Stimulated activated CD4-positive, alpha-beta T cell treated with anti-CD3 and anti-CD28 coated beads, Interleukin-4, amount 100 ng/mL, for 1 hour (primary cell): ENCODE measurements at regions not wholly inside any gene's neighbourhood (a gene's known extent, or its start where the extent isn't known, plus 50 kb on each side); places are given as distances from the start of the nearest gene placed in this dataset.
"Not testable (repeated sequence)": the region's sequence is repeated elsewhere in the genome, so short reads cannot be mapped to it uniquely, and the experiment has no call there.

Experiments
- DNase-seq: peaks from one replicate; pipeline ENCODE4 v3.0.0-alpha.2; 2020

- DNase-seq = no peak
These were observed 478.7 kb downstream of the MFSD1 start for GRCh38 chr3:159280386-159281191.

- no peak for DNase-seq
These were observed 491.6 kb downstream of the MFSD1 start for GRCh38 chr3:159293493-159293892.

- no peak for DNase-seq
These were observed 500.1 kb downstream of the MFSD1 start for GRCh38 chr3:159301961-159302360.

- no peak for DNase-seq
These were observed 503.2 kb downstream of the MFSD1 start for GRCh38 chr3:159305017-159305416.

GRCh38 chr3:159316706-159317105 is 514.9 kb downstream of the MFSD1 start:
- not testable (repeated sequence) for DNase-seq

GRCh38 chr3:159319156-159319555 is 517.3 kb downstream of the MFSD1 start:
- DNase-seq = no peak

GRCh38 chr3:159322322-159322939 is 520.6 kb downstream of the MFSD1 start:
- peak; percentile 3 for DNase-seq

GRCh38 chr3:159323848-159324247 is 522.0 kb downstream of the MFSD1 start:
- no peak for DNase-seq

GRCh38 chr3:159326998-159327397 is 525.1 kb downstream of the MFSD1 start:
- no peak for DNase-seq

GRCh38 chr3:159332535-159333099 is 530.8 kb downstream of the MFSD1 start:
- DNase-seq = no peak

GRCh38 chr3:159339131-159339530 is 537.3 kb downstream of the MFSD1 start:
- DNase-seq = no peak

- DNase-seq = no peak
These were observed 539.1 kb downstream of the MFSD1 start for GRCh38 chr3:159340877-159341500.

GRCh38 chr3:159346271-159346903 is 544.5 kb downstream of the MFSD1 start:
- DNase-seq = no peak

GRCh38 chr3:159348431-159348830 is 546.6 kb downstream of the MFSD1 start:
- DNase-seq = no peak

GRCh38 chr3:159356606-159357005 is 554.8 kb downstream of the MFSD1 start:
- no peak for DNase-seq

GRCh38 chr3:159364511-159364910 is 562.7 kb downstream of the MFSD1 start:
- DNase-seq = no peak

- no peak for DNase-seq
These were observed 564.6 kb downstream of the MFSD1 start for GRCh38 chr3:159366476-159366875.

- no peak for DNase-seq
These were observed 570.1 kb downstream of the MFSD1 start for GRCh38 chr3:159371961-159372360.

- DNase-seq = no peak
These were observed 576.7 kb downstream of the MFSD1 start for GRCh38 chr3:159378396-159379194.

- no peak for DNase-seq
These were observed 579.0 kb downstream of the MFSD1 start for GRCh38 chr3:159380891-159381290.

- no peak for DNase-seq
These were observed 588.9 kb downstream of the MFSD1 start for GRCh38 chr3:159390656-159391212.

- DNase-seq = not testable (repeated sequence)
These were observed 591.0 kb upstream of the IL12A start for GRCh38 chr3:159397683-159398082.
